NCI-H526 treated with DMSO at 0.1 percent for 48 hours (cell line): ENCODE measurements at regions not wholly inside any gene's neighbourhood (a gene's known extent, or its start where the extent isn't known, plus 50 kb on each side); places are given as distances from the start of the nearest gene placed in this dataset.
A peak's percentile ranks its signal among the peaks of the same experiment; 100 is the strongest.
"Not testable (repeated sequence)": the region's sequence is repeated elsewhere in the genome, so short reads cannot be mapped to it uniquely, and the experiment has no call there.

ENCODE experiments used
- DNase-seq: peaks from one replicate; lab custom pipeline; 2025; lab: John Stamatoyannopoulos, UW

DNA sequence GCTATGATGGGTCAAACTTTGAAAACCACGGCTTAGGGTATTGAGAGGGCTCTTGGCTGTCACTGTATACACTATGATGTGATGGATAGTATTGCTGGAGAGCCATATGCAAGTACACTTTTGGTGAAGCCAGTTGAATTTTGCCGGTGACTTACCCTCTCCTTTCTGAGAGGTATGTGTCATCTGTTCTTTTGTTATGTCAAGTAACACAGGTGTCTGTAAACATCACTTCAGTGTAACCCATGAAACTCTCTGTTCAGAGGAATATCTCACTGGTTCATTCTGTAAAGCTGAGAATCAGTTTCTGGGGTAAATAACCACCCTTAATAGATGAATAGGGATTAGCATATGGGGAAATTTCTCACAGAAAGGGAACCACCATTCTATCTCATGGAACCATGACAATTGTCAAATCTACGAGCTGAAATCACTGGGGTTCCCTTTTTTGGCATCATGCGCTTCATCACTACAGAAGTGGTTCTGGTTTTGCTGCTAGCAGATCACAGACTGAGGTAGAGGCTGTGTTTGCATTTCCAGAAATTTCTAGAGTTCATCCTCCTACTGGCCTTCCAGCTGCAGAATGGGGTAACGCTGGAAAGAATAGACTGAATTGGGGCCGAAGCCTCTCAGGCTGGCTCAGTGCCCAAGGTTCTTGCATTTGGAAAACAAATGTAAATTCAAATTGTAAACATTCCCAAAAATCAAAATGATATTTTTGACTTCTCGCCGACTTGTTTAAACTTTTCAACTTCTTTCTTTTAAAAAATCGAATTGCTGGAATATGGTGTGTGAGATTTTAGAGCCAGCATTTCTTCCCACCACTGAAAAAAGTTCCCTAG lies 83.3 kb upstream of the CREB5 start:
- DNase-seq, result no peak

- no peak for DNase-seq
These were observed 82.5 kb upstream of the CREB5 start for GRCh38 chr7:28329661-28330363.

GRCh38 chr7:28330384-28331070 lies 81.8 kb upstream of the CREB5 start:
- no peak for DNase-seq

DNA sequence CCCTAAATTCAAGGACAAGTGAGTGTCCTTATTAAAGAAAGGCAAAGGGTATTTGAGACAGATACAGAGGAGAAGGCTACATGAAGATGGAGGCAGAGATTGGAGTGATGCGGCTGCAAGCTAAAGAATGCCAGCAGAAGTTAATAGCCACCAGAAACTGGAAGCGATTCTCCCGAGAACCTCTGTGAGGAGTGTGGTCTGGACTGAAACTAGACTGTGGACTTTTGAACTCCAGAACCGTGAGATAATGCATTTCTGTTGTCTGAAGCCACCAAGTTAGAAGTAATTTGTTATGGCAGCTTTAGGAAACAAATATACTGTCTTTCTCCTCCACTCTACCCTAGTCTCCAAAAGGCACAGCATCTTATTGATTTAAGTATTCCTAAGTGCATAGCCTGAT lies 80.3 kb upstream of the CREB5 start:
- DNase-seq, result no peak

GRCh38 chr7:28333548-28333947 lies 78.8 kb upstream of the CREB5 start:
- not testable (repeated sequence) for DNase-seq

DNA sequence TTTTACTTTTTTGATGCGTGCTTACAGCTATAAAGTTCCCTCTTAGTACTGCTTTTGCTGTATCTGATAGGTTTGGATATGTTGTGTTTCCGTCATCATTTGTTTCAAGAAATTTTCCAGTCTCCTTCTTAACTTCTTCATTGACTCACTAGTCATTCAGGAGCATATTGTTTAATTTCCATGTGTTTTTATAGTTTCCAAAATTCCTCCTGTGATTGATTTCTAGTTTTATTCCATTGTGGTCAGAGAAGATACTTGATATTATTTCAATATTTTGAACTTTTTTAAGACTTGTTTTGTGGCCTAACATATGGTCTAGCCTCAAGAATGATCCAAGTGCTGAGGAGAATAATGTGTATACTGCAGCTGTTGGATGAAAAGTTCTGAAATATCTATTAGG lies 75.5 kb upstream of the CREB5 start:
- no peak for DNase-seq

DNA sequence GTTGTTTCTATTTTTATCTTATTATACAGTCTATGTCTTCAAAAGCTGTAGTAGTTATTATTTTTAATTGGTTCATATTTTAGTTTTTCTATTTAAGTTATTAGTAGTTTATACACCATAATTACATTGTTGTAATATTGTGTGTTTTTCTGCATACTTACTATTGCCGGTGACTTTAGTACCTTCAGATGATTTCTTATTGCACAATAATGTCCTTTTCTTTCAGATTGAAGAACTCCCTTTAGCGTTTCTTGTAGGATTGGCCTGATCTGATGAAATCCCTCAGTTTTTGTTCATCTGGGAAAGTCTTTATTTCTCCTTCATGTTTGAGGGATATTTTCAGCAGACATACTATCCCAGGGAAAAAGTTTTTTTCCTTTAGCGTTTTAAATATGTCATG lies 74.3 kb upstream of the CREB5 start:
- DNase-seq, result no peak

- DNase-seq, result no peak
These were observed 68.9 kb upstream of the CREB5 start for GRCh38 chr7:28343462-28343861.

GRCh38 chr7:28346256-28346655 lies 66.1 kb upstream of the CREB5 start:
- DNase-seq, result no peak

- peak; percentile 2 for DNase-seq
These were observed 65.5 kb upstream of the CREB5 start for GRCh38 chr7:28346676-28347363.

DNA sequence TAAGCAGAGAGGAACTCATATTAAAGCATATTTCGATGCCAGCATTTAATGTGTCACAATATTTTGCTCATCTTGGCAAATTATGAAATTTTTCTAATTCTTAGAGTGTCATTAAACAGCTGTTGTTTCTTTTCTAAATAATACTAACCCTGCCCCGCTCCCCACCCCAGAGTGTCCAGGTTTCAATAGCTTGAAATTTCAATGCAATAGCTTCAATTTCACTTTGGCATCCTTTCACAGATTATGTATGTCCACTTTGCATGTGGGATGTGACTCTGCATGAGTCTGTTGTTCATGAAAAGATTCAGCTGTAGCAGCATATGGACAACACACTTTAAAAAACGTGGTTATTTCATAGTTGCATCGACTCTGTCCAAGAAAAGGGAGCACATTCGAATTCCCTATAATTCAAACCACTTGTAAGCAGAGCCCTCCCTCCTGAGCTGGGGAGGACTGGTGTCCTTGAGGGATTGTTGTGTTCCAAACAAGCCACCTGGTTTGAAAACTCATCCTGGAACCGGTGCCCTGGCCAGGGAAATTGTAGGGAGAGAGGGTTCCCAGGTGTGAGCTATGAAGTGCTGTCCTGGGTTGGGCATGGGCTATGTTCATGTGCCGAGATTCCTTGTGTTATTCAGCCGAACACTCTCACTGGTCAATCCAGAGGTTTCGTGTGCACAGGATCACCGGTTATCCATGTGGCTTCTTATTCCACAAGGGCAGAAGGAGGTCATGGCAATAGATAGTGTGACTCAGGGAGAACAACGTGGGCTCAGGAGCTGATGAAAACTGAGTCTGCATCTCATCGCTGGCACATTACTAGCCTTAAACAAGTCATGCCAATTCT lies 64.6 kb upstream of the CREB5 start:
- DNase-seq, result no peak

GRCh38 chr7:28348636-28349035 lies 63.7 kb upstream of the CREB5 start:
- no peak for DNase-seq

DNA sequence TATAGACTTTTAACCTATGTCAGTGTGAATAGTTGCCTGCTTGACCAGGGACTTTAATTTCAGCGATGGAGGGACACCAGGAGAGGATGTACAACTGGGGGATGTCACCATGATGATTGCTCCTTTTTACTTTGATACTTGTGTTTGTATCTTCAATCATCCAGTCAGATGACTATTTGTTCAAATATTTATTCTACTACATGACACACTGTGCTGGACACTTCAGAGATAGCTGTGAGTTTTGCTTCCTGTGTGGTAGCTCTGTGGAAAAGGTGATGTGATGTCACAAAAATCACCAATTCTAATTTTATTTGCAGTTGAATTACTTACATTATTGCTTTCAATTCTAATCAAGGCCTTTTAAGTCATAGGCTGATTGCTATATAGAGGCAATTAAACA lies 62.7 kb upstream of the CREB5 start:
- DNase-seq, result no peak

DNA sequence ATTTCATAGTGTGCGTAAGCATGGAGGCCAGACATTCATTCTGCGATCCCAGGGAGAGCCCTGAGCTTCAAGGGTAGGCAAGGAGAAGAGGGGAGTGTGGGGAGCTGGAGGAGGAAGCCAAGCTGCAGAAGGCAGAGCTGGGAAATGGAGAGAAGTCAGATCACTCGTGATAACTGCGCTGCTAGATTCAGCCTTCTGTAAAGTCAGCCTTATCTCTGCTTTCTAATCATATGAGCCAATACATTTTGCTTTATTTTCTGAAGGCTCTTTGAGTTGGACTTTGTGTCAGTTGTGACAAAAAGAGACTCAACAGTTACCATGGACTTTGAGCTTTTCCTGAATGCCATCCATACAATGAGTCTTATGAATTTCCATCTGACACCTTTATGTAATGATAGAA lies 61.7 kb upstream of the CREB5 start:
- no peak for DNase-seq

GRCh38 chr7:28351450-28351849 lies 60.9 kb upstream of the CREB5 start:
- no peak for DNase-seq

DNA sequence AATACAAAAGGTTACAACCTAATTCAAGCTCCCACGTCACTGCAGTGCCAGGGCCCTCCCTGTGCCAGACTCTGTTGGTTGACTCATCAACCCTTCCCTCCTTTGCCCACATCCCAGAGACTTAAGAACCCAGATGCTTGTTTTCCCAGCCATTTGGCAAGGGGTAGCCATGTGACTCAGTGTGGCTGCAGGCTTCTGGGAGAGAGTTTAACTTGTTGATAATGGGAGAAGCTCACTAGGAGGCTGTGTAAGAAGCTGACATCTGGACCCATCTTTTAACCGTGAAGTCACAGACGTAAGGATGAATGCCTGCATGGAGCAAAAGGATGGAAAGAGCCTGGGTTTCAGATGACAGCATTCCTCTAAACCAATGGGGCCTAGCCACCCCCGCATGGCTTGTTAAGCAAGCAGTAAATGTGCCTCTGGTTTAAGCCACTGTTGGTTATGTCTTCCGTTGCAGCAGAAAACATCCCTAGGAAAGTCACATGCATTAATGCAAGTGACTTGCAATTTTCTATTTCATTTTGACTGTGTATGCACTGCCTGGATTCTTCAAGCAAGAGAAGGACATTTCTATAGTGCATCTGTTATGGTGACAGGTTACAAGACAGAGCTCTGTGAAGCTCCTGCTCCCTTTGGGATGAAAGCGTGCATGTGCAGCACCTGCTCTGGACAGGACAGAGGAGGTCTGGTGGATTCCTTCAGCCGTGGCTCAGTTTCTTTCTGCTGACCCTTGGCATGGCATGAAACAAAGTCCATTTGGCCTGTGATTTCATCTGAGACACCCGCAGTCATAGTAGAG lies 57.5 kb upstream of the CREB5 start:
- DNase-seq, result no peak

DNA sequence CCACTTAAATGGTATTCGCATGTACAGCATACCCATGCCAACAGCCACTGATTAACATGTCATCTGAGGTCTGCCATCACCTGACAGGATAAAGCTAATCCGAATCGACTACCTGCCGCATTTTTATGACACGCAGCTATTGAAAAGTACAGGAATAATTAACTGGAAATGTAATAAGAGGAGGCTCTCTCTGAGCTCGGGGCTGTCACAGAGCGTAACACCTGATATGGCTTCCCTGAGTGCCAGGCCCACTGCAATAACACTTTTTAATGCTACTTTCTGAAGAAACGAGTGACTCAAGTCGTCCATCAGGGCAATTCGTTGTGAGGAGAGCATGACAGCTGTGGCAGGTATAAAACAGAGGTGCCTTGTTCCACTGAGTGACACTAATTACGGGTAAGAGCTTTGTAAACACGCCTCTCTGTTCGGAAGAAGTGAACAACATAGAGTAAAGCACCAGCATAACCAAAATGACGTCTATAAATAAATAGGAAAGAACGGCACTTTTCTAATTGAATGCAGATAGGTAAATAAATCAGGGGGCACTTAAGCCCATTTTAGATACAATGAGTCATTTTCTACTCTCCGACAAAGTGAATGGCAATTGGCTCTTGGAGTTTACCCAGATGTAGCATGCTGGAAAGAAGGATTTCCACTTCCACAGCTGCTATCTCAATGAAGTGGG lies 56.5 kb upstream of the CREB5 start:
- DNase-seq, result no peak

- no peak for DNase-seq
These were observed 55.7 kb upstream of the CREB5 start for GRCh38 chr7:28356619-28357018.

GRCh38 chr7:28358423-28358868 lies 53.9 kb upstream of the CREB5 start:
- DNase-seq, result no peak

DNA sequence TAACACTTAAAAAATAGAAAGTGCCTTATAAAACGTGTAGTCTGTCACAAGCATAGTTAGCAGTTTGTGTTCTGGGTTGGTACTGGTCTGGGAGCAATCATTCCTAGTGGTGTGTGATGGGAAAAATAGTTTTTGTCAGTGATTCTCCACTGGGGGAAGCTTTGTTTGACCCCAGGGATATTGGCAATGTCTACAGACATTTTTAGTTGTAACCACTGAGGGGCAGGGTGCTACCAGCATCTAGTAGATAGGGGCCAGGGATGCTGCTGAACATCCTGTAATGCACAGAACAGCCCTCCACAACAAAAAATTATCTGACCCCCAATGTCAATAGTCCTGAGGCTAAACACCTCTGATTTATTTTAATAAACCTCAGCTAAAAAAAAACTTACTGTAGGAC lies 51.6 kb upstream of the CREB5 start:
- DNase-seq, result no peak
